Tibial nerve (tissue), 4 donors: ENCODE measurements at regions not wholly inside any gene's neighbourhood (a gene's known extent, or its start where the extent isn't known, plus 50 kb on each side); places are given as distances from the start of the nearest gene placed in this dataset.
"Not testable (repeated sequence)": the region's sequence is repeated elsewhere in the genome, so short reads cannot be mapped to it uniquely, and the experiment has no call there.

Experiments
- EP300 ChIP-seq, 2 donors: sonication (generic); formaldehyde crosslinking; IDR thresholded peaks; one replicate each; pipeline ENCODE4 v1.6.1; 2017; ENCODE audit warnings: antibody characterized with exemption in 2 of 2, mild to moderate bottlenecking in 1 of 2
- POLR2A ChIP-seq, 2 donors: fragments of 450-650 bp; IDR thresholded peaks; one replicate each; pipeline ENCODE4 v1.6.1; 2017; ENCODE audit warnings: antibody characterized with exemption in 2 of 2, mild to moderate bottlenecking in 2 of 2, moderate library complexity in 2 of 2
- TF ChIP-seq, protein P1 (sequence below), 5 experiments: fragments of 200-600 bp in 3 of 5; fragments of 450-650 bp in 2 of 5; sonication (generic) in 3 of 5; IDR thresholded peaks; one replicate each; pipeline ENCODE4 v1.5.1; 2016 to 2019; ENCODE audit warnings: antibody characterized with exemption in 5 of 5, mild to moderate bottlenecking in 3 of 5, moderate library complexity in 2 of 5

DNA sequence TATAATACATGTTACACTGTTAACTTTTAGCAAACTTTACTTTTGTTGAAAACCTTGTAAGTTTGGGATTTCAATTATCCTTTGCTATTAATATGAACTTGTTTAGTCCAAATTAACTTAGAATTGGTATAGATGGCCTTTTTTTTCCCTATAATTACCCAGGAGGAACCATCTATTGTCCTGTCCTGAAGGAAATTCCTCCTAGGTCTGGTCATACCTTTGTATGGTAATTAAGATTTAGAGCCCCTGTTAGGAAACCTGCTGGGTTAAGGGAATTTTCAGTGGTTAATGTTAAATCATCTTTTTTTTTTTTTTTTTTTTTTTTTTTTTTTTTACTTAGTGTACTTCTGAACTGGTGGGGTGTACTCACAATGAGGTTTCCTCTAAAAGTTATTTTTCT is 2159.8 kb downstream of the TP53TG3F start:
- TF ChIP-seq, protein P1, sequence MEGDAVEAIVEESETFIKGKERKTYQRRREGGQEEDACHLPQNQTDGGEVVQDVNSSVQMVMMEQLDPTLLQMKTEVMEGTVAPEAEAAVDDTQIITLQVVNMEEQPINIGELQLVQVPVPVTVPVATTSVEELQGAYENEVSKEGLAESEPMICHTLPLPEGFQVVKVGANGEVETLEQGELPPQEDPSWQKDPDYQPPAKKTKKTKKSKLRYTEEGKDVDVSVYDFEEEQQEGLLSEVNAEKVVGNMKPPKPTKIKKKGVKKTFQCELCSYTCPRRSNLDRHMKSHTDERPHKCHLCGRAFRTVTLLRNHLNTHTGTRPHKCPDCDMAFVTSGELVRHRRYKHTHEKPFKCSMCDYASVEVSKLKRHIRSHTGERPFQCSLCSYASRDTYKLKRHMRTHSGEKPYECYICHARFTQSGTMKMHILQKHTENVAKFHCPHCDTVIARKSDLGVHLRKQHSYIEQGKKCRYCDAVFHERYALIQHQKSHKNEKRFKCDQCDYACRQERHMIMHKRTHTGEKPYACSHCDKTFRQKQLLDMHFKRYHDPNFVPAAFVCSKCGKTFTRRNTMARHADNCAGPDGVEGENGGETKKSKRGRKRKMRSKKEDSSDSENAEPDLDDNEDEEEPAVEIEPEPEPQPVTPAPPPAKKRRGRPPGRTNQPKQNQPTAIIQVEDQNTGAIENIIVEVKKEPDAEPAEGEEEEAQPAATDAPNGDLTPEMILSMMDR (IDR thresholded peaks at IDR 0.05) = not testable (repeated sequence)
- not testable (repeated sequence) for TF ChIP-seq EP300, POLR2A (IDR thresholded peaks at IDR 0.05)
